ENCODE measurements at regions not wholly inside any gene's neighbourhood (a gene's known extent, or its start where the extent isn't known, plus 50 kb on each side); places are given as distances from the start of the nearest gene placed in this dataset.

- Histone ChIP-seq H3K27ac (ENCODE audit: extremely low read depth, low read depth, low read length) (no peak overlapping the region), H3K4me3 (ENCODE audit: low read depth, low read length) (no peak overlapping the region), H3K36me3 (ENCODE audit: control insufficient read depth in 2 of 2, insufficient read depth in 1 of 2, low read length in 2 of 2) (no peaks in the 10 kb centered on the region), H3K9me3 (ENCODE audit: control insufficient read depth, insufficient read depth, low read depth, low read length) (no peaks in the 10 kb centered on the region), H3K4me1 (ENCODE audit: control insufficient read depth, insufficient read depth, low read length) (no peaks in the 10 kb centered on the region)
- ChIA-PET POLR2A (no interaction called here), CTCF (no interaction called here)
- TF ChIP-seq ZNF404 (tag by site-specific recombination; IDR thresholded peaks at IDR 0.05) = no peak
- TF ChIP-seq, protein P1, sequence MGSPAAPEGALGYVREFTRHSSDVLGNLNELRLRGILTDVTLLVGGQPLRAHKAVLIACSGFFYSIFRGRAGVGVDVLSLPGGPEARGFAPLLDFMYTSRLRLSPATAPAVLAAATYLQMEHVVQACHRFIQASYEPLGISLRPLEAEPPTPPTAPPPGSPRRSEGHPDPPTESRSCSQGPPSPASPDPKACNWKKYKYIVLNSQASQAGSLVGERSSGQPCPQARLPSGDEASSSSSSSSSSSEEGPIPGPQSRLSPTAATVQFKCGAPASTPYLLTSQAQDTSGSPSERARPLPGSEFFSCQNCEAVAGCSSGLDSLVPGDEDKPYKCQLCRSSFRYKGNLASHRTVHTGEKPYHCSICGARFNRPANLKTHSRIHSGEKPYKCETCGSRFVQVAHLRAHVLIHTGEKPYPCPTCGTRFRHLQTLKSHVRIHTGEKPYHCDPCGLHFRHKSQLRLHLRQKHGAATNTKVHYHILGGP (tag by site-specific recombination; IDR thresholded peaks at IDR 0.05) = no peak
- TF ChIP-seq ZNF266 (tag by site-specific recombination; IDR thresholded peaks at IDR 0.05; ENCODE audit: low read depth) = no peak
- TF ChIP-seq, protein P2, sequence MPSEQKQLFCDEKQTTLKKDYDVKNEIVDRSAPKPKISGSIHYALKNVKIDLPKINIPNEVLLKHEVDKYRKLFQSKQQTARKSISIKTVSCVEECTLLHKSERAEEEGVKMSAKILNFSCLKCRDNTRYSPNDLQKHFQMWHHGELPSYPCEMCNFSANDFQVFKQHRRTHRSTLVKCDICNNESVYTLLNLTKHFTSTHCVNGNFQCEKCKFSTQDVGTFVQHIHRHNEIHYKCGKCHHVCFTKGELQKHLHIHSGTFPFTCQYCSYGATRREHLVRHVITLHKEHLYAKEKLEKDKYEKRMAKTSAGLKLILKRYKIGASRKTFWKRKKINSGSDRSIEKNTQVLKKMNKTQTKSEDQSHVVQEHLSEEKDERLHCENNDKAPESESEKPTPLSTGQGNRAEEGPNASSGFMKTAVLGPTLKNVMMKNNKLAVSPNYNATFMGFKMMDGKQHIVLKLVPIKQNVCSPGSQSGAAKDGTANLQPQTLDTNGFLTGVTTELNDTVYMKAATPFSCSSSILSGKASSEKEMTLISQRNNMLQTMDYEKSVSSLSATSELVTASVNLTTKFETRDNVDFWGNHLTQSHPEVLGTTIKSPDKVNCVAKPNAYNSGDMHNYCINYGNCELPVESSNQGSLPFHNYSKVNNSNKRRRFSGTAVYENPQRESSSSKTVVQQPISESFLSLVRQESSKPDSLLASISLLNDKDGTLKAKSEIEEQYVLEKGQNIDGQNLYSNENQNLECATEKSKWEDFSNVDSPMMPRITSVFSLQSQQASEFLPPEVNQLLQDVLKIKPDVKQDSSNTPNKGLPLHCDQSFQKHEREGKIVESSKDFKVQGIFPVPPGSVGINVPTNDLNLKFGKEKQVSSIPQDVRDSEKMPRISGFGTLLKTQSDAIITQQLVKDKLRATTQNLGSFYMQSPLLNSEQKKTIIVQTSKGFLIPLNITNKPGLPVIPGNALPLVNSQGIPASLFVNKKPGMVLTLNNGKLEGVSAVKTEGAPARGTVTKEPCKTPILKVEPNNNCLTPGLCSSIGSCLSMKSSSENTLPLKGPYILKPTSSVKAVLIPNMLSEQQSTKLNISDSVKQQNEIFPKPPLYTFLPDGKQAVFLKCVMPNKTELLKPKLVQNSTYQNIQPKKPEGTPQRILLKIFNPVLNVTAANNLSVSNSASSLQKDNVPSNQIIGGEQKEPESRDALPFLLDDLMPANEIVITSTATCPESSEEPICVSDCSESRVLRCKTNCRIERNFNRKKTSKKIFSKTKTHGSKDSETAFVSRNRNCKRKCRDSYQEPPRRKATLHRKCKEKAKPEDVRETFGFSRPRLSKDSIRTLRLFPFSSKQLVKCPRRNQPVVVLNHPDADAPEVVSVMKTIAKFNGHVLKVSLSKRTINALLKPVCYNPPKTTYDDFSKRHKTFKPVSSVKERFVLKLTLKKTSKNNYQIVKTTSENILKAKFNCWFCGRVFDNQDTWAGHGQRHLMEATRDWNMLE (tag by site-specific recombination; conservative IDR thresholded peaks at IDR 0.05; ENCODE audit: low read depth) = no peak
- TF ChIP-seq OSR2 (tag by site-specific recombination; IDR thresholded peaks at IDR 0.05) = no peak
- no peak for TF ChIP-seq YY2 (tag by site-specific recombination; IDR thresholded peaks at IDR 0.05)
- TF ChIP-seq MZF1 (tag by site-specific recombination; IDR thresholded peaks at IDR 0.05; ENCODE audit: borderline replicate concordance) = no peak
- no peak for TF ChIP-seq RBAK (tag by site-specific recombination; IDR thresholded peaks at IDR 0.05)
- no peak for TF ChIP-seq ZNF624 (tag by site-specific recombination; IDR thresholded peaks at IDR 0.05)
- no peak for TF ChIP-seq KLF16 (tag by site-specific recombination; IDR thresholded peaks at IDR 0.05)
- no peak for TF ChIP-seq ZNF513 (tag by site-specific recombination; IDR thresholded peaks at IDR 0.05)
- TF ChIP-seq ZNF155 (tag by site-specific recombination; IDR thresholded peaks at IDR 0.05) = no peak
- TF ChIP-seq REPIN1 (tag by site-specific recombination; IDR thresholded peaks at IDR 0.05; ENCODE audit: low read depth) = no peak
- TF ChIP-seq ZBTB1 (tag by site-specific recombination; IDR thresholded peaks at IDR 0.05) = no peak
- TF ChIP-seq, protein P3, sequence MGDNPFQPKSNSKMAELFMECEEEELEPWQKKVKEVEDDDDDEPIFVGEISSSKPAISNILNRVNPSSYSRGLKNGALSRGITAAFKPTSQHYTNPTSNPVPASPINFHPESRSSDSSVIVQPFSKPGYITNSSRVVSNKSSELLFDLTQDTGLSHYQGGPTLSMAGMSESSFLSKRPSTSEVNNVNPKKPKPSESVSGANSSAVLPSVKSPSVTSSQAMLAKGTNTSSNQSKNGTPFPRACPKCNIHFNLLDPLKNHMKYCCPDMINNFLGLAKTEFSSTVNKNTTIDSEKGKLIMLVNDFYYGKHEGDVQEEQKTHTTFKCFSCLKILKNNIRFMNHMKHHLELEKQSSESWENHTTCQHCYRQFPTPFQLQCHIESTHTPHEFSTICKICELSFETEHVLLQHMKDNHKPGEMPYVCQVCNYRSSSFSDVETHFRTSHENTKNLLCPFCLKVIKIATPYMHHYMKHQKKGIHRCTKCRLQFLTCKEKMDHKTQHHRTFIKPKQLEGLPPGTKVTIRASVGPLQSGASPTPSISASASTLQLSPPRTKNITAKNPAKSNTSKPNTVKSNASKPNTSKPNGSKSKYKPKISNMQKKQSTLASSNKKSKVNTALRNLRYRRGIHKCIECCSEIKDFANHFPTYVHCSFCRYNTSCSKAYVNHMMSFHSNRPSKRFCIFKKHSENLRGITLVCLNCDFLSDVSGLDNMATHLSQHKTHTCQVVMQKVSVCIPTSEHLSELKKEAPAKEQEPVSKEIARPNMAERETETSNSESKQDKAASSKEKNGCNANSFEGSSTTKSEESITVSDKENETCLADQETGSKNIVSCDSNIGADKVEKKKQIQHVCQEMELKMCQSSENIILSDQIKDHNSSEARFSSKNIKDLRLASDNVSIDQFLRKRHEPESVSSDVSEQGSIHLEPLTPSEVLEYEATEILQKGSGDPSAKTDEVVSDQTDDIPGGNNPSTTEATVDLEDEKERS (tag by site-specific recombination; IDR thresholded peaks at IDR 0.05) = no peak
- TF ChIP-seq ZNF701 (tag by site-specific recombination; IDR thresholded peaks at IDR 0.05) = no peak
- TF ChIP-seq ZXDB (tag by site-specific recombination; IDR thresholded peaks at IDR 0.05) = no peak
- TF ChIP-seq ZBTB17 (tag by site-specific recombination; IDR thresholded peaks at IDR 0.05) = no peak
- no peak for TF ChIP-seq ZNF426 (tag by site-specific recombination; IDR thresholded peaks at IDR 0.05)
- TF ChIP-seq TRIM28 (IDR thresholded peaks at IDR 0.05; ENCODE audit: borderline replicate concordance, low read length) = no peak
Observed at GRCh38 chr6:1001655-1002349, 308.9 kb upstream of the EXOC2 start.
